CD4-positive, alpha-beta T cell treated with Interleukin-21 for 1 hour (primary cell): ENCODE measurements at regions not wholly inside any gene's neighbourhood (a gene's known extent, or its start where the extent isn't known, plus 50 kb on each side); places are given as distances from the start of the nearest gene placed in this dataset.
"Not testable (repeated sequence)": the region's sequence is repeated elsewhere in the genome, so short reads cannot be mapped to it uniquely, and the experiment has no call there.

Source experiments
- DNase-seq: peaks from one replicate; pipeline ENCODE4 v3.0.0-alpha.2; 2020

DNA sequence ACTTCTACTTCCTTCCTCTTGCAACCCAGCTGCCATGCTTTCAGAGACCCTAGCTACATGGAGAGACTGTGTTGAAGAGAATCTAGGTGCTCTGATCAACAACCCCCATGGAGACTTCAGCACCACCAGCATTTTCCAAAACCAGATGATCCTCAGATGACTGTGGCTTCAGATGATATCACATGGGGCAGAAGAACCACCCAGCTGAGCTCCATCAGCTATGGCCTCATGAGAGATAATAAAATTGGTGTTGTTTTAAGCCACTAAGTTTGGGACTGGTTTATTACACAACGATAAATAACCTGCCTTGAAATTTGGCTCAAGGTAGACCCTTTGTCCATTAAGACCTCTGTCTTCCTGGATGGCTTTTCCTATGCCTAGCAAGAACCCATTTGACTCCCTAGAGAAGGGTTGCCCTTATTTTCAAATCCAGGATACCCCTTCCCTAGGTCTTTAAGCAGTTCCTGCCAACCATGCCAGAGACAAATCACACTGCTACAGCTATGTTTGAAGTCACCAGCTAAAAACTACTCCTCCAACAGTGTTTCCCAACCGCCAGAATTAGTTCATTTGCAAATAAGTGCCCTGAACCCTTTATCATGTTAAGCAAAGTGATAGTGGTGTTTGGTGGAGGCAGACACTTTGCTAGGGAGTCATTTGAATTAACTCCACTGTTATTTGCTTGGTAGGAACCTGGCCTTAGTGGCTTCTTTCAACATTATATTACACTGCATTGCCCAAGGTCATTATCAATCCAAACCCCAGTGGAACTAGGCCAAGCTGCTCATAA lies 136.9 kb upstream of the PALS2 start:
- no peak for DNase-seq

DNA sequence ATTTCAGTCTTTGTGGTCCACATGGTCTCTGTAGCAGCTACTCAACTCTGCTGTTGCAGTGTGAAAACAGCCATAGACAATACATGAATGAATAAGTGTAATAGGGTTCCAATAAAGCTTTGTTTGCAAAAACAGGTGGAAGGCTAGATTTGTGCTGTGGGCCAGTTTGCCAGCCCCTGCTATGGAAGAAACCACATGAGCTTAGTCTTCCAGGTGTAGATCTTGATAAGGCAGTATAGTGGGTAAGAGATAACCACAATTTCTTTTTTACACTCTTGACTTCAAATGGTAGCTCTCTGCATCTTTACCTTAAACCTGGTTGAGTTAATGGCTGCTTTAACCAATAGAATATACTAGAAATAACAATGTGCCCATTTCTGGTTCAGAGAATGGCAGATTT lies 135.0 kb upstream of the PALS2 start:
- no peak for DNase-seq

DNA sequence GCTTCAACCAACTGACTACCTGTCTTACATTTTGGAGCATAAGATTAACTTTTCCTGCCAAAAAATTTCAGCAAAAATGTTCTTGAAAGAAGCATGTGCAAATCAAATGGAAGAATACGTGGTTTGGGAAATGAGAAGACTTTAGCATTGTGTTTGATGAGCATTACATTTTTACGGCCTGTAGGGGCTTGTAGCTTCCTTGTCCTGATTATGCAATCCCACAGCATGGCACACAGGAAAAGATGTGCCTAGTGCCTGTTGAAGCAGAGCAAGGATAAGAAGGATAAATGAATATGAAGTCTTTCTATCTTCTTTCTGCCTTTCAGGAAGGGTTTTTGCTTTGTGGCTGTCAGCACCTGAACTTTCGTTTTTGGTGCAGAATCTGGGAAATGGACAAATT lies 134.1 kb upstream of the PALS2 start:
- DNase-seq: not testable (repeated sequence)

DNA sequence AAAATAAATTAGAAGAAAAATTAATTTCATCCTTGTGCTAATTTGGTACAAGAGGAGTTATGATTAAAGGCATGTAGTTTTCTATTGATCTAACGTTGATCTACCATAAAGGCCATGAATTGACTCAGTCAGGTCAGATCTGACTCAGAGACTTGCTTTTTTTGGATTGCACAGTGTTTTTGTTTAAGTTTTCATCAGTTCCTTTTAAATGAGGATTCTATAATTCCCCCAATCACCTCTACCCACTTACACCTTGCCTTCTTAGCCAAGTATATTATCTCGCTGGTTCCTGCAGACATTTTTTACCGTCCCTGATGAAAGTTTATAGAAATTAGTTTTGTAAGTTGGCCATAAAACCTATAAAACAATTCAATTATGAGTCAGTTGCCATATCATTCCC lies 132.4 kb upstream of the PALS2 start:
- DNase-seq: no peak

DNA sequence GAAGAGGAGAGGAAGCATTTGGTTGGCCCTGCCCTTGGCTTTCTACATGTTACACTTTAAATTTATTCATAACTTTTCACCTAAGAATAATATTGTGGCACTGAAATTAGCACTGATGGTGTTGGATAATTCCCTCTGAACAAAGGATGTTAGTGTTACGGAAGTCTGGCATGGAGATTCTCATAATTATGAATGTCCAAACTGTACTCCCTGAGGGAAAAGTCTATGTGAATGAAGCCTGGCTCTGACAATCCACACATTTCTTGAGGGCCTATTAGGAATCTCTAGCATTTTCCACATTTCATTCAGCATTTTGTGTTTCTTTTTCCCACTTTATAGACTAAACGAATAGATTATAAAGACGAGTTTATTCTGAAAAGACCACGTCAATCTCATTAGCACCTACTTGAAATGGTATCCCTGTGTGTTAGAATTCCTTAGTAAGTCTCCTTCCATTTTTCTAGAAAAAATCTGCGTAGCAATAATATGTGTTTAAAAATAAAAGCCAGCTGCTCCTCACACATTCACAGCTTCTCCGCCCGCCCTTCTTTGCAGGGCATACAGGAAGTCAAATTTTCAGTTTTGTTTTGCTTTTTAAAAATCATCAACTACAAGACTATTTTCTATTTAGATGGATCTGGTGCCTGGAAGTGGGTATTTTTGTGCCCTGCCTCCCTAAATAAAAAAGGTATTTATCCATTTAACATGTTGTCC lies 131.8 kb upstream of the PALS2 start:
- DNase-seq: peak; percentile 7

DNA sequence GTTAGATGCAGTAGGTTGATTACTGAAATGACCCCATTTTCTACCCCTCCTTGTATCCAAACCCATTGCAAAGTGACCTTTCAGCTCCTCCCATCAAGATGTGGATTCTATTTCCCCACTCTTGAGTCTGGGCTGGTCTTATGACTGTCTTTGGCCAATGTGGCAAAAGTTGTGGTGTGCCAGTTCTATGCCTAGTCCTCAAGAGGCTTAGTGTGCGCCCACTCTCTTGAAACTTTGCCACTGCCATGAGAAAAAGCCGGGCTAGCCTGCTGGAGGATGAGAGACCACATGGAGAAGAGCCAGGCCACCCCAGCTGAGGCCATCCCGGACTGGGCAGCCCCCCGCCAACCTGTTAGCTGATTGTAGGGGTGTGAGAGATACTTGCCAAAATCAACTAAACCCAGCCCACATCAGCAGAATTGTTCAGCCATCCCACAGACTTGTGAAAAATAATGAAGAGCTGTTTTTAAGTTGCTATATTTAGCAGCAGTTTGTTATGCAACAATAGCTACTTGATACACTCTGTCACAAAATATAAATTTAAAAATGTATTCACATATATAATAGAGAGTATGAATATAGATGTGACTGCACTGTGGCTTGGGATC lies 131.0 kb upstream of the PALS2 start:
- peak; percentile 12 for DNase-seq

DNA sequence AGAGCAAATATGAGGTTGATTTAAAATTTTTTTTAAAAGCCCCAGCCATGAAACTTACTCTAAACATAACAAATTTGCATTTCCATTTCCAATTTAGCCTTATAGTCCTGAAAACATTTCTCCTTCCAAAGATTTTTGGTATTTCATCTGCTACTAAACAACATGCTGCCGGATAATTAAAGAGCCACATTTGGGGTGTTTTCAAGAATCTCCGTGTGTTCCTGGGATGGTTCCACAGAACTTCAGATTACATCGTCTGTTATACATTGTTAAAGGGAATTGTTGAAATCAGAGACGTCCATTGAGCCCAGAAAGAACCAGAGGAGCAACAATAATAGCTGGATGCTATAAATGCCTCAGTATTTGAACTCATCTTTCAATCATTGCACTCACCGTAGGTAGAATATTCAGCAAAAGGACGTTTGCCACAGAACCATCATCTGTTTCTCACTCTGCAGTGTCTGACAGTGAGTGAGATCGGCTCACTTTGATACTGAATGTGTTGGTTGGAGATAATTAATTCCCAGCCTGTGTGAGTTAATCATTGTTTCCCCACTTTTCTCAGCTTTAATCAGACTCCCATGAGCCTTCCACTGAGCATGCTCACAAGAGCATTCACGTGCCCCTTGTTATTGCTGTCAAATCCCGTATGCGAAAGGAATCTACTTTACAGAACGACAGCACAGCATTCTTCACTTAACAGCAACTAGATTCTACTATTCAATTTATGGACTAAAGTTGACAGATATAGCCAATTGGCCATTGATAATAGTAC lies 128.4 kb upstream of the PALS2 start:
- no peak for DNase-seq

DNA sequence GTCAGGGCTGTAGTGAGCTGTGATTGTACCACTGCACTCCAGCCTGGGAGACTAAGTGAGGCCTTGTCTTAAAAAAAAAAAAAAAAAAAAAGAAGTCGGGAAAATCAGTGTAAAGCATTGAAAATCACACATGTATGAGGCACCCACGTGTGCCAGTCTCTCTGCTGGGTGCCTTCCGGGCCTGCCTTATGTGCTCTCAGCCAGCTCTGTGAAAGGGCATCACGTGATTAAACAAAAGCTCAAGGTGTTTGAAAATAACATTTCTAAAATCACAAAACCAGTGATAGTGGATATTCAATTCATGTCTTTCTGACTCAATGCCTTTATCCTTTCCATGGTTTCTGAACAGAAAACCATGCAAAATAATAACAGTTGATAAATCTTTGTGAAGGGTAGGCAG lies 125.2 kb upstream of the PALS2 start:
- no peak for DNase-seq

DNA sequence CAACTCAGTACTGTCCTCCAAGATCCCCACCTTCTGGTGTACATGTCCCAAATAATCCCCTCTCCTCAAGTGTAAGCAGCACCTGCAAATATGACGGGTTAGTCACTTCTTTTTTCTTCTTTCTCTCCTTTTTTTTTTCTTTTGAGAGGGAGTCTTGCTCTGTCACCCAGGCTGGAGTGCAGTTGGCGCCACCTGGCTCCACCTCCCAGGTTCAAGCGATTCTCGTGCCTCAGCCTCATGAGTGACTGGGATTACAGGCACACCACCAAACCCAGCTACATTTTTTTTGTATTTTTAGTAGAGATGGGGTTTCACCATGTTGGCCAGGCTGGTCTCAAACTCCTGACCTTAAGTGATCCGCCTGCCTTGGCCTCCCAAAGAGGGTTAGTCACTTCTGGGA lies 123.8 kb upstream of the PALS2 start:
- DNase-seq: not testable (repeated sequence)

DNA sequence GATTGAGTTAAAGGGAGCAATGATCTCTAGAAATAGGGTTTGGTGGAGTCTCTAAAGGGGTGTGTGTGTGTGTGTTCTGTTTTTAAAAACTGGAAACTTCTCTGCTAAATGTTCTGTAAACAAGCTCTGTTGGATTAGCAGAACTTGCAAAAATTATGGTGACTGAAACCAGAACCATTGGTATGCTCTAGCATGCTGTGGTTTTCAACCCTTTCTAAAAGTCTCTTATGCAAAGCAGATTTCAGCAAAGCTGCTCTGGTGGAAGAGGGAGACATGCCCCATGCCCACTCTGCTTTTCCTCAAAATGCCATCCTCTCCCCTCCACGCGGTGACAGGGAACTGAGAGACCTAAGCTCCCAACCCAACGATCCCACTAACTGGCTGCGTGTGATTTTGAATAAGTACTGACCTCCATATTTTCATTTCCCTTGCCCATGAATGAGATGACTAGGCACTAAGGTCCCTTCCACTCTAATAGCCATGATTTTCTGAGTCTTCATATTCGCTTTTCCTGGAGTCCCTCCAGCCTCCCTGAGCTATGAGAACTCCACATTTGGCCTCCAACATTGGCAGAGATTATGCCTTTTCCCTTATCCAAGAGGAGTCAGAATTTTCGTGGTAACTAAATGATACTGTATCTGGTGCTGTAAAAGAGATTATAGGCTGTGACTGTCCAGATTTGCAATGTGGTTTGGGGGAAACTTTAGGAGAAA lies 117.3 kb upstream of the PALS2 start:
- DNase-seq: no peak

DNA sequence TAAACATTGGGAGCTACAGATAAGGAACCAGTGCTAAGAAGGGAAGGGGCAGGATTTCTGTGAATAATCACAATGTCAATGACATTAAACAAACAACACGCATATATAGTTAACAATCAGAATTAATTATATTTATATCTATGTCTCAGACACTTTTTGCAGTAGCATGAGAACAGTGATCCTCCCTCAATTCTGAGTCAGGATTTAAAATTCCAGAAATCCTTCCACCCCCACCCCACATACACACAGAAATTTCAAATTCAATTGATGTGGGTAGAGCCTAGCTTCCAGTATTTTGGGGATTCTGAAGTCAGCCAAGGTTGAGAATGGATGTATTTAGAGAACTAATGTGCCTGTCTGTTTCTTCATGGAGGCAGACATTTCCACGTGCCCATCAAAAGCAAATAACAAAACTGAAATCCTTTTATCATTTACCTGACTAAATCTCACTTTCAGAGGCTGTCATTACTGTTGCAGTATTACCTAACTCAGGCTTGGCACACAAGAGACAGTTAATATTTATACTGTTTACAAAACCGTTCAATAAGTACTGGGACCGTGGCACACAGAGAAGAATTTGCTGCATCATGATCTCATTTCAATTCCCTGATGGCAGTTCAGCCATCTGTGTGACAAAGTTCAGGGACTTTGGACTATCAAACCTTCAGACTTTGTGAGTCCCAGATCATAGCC lies 116.6 kb upstream of the PALS2 start:
- DNase-seq: no peak

DNA sequence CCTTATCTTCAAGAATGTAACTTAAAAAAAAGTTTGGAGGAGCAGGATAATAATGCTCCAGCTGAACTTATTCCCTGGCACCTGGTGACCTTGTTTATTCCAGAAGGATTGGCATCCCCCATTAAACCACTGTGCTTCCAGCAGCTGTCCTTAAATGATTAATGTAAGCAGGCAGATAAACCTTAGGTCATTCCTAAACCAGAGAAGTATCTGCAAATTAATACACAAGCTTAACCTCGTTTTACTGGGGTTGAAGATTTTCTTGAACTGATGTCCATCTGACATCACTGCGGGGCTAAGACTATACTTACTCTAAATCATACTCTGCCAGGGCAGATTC lies 116.1 kb upstream of the PALS2 start:
- DNase-seq: no peak

DNA sequence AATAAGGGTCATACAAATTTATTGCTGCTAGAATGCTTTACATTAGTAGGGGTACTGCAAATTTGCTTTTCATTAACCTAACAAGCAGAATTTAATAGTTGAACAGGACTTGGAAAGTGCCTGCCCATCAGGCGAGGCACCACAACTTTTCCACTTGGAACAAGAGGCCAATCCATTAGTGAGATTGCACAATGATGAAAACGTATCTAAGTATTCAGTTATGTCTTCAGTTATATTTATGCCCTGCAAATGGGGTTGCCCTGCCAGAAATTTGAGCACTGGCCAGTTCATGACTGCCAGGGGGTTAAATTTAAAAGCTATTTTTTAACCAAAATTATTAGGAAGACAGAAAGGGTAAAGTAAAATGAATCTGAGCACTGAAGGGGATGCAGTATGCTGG lies 111.1 kb upstream of the PALS2 start:
- no peak for DNase-seq

DNA sequence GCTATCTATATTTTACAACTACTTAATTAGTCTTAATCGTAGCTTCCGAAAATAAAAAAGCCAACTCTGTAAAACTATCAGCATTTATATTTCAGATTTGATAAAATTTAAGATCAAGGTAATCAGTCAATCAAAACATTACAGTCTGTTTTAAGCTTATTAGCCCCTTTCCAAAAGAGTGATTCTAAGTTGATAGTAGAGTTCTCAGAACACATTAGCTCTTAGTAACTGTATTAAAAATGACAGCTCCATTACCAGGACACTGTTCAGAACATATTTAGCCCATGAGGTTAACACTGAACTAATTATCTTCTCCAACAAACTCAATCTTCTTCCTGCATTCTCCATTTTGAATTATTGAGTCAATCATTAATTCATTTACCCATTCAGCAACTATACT lies 110.3 kb upstream of the PALS2 start:
- DNase-seq: no peak

DNA sequence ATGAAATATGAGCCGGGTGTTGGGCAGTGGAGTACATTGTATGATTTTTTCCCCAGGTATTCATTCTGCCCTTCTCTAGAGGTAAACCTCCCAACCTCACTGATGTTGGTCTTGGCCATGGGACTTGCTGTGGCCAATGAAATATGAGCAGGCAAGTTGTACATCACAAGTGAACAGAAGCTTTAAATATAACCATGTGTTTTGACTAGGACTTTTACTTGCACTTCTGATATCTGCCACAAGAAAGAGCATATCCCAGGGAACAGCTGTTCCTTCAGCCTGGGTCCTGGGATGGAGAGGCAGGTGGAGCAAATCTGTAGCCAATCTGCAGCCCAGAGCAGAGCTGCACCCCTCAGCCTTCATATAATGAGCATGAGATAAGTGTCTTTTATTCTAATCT lies 109.8 kb upstream of the PALS2 start:
- DNase-seq: no peak

DNA sequence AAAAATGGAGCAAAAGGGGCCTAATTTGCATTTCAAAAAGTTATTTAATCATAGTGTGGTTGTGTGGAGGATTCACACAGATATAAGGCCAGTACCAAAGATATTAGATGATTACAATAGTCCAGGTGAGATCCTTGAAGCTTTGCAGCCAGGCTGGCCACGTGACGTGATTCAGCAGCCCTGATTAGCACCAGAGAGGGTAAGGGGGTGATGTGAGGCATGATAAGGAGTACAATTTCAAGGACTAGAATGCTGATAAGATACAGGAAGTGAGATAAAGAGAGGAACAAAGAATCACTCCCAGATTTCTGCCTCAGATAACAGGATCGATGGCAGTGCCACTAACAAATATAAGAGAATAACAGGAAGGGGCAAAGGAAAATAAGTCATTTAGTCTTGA lies 108.4 kb upstream of the PALS2 start:
- DNase-seq: no peak

DNA sequence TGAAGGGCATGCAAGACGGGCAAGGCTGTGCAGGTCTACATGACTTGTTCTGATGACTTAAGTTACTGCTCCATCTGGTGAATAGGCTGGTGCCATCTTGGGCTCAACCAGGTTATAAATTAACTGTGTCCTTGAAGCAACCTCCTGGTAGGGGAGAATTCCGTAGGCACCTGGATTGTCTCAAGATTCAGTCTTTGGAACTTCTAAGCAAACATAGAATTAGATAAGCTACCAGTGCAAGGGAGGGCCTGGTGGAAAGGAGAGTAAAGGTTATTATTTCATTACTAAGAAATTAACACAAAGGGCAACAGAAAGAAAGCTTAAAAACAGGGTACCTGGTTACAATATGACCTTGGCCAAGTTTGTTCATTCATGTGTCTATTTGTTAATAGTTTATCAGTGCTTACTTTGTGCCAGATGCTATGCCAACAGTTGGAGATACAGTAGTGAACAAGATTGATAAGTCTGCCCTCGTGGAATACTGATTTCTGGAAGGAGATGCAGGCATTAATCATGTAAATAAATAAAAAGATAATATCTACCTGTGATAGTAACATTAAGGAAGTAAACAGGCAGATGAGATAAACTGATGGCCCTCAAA lies 107.0 kb upstream of the PALS2 start:
- DNase-seq: no peak

DNA sequence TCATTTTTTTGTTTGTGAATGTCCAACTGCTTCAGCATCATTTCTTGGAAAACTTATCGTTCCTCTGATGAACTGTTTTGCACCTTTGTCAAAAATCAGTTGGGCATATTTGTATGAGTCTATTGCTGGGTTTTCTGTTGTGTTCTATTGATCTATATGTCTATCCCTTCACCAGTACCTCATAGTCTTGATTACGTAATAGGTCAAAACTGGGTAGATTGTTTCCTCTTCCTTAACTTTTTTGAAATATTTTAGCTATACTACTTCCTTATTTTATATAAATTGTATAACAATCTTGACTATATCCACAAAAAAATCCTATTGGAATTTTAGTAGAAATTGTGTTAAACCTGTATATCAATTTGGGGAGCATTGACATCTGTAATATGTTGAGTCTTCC lies 104.1 kb upstream of the PALS2 start:
- no peak for DNase-seq

DNA sequence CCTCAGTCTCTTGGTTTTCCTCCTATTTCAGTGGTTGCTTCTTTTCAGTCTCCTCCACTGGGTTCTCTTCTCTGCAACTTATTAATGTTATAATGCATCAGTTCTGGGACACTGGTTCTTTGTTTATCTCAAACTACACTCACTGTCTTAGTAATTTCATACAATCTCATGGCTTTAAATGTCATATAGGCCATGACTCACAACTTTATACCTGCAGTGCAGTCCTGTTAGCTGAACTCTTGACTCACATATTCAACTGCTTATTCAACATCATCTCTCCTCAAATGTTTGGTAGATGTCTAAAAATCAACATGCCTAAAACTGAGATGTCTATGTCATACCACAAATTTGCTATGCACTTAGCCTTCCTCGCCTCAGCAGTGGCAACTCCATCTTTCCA lies 101.2 kb upstream of the PALS2 start:
- no peak for DNase-seq

DNA sequence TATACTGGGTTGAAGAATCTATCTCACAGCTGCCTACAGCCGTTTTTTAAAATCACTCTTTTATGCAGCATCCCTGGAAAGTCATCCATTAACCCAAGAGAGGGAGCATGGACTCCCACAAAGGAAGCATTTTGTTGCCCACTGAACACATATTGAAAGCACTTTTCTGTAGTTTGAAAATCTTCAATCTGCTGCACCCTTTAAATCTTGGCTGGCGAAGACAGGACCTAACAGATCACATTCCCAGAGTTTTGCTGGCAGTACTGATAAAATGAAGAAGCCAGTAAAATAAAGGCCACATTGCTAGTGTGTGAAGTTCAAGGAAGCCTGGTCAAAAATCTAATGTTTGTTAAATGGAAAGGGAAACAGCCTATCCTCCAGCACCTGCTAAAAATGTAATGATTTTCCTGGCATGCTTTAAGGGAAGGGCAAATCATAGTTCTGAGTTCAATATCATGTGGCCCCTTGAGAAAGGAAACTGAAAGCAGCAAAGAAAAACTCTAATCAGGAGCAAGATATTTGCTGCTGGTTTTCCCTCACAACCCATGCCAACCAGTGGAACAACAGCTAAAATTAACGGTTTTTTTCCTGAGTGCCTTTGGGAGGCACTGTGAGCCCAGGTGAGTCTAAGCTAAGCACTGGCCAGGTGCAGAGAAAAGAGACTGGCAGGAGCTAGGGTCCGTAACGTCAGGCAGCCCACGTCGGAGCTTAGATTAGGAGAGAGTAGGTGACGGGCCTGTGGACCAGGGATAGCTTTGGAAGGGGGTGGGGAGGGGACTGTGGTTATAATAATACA lies 97.9 kb upstream of the PALS2 start:
- no peak for DNase-seq

DNA sequence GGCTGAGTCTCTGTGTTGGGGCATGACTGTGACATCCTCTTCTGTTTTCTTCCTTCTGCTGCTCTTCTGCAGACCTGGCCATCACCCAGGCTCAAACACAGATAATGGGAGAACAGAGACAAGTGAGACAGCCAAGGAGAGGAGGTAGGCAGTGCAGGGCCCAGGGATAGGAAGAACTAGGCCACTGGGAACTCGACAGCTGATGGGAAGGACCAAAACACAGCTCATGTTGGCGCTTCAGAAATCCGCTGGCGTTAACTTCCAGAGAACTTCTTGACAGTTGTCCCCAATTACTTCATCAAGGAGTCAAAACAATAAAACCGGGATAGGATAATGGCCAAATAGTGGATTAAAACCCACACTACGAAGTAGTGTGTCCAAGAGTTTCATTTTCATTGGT lies 97.0 kb upstream of the PALS2 start:
- no peak for DNase-seq
